Activated T-cell treated with anti-CD3 and anti-CD28 coated beads, Interleukin-2, amount 50 U/mL, for 4 hours (primary cell): ENCODE measurements at regions not wholly inside any gene's neighbourhood (a gene's known extent, or its start where the extent isn't known, plus 50 kb on each side); places are given as distances from the start of the nearest gene placed in this dataset.

Experiments
- ATAC-seq, 2 donors: fragments of 200-7000 bp; cut with Tn5 transposase; one replicate each; pipeline ENCODE4 v1.10.0; 2021
- DNase-seq: peaks from one replicate; pipeline ENCODE4 v3.0.0-alpha.2; 2020
- H3K27me3 Mint-ChIP-seq: one replicate; pipeline ENCODE4 v1.8.0; 2021; ENCODE audit warnings: low read depth, mixed read lengths
- H3K36me3 Mint-ChIP-seq: one replicate; pipeline ENCODE4 v1.8.0; 2022; ENCODE audit warnings: mixed read lengths; ENCODE audit not compliant: insufficient read depth
- H3K4me1 Mint-ChIP-seq: one replicate; pipeline ENCODE4 v1.8.0; 2021; ENCODE audit warnings: low read depth, mixed read lengths
- H3K4me3 Mint-ChIP-seq: one replicate; pipeline ENCODE4 v1.8.0; 2021; ENCODE audit warnings: mild to moderate bottlenecking, moderate library complexity, mixed read lengths
- H3K9me3 Mint-ChIP-seq: one replicate; pipeline ENCODE4 v1.8.0; 2021; ENCODE audit warnings: mixed read lengths

DNA sequence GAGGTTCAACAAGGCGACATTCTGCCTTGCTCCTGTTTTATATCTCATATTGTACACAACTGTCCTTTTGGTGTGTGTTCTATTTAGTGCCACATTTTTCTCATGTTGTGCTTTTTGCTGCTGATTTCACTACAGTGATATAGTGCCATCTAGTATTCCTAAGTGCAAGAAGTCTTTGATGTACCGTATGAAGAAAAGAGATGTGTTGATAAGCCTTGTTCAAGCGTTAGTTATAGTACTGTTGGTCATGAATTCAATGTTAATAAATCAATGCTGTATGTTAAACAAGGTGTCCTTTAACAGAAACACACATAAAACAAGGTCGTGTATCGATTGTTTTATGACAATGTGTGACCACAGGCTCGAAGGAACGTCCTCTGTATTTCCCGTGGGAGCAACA lies 939.4 kb downstream of the GATA3 start:
- DNase-seq (no peak), ATAC-seq (no peak)
- Mint-ChIP-seq H3K4me1 (peaks cover 32% of the 10 kb centered on the region), H3K4me3 (no peak overlapping the region), H3K9me3 (no peaks in the 10 kb centered on the region), H3K27me3 (peaks cover 2% of the 10 kb centered on the region), H3K36me3 (no peaks in the 10 kb centered on the region)

- ATAC-seq (no peak), DNase-seq (no peak)
- Mint-ChIP-seq H3K27me3 (peaks cover 2% of the 10 kb centered on the region), H3K9me3 (no peaks in the 10 kb centered on the region), H3K4me1 (peaks cover 12% of the 10 kb centered on the region), H3K4me3 (no peak overlapping the region), H3K36me3 (no peaks in the 10 kb centered on the region)
These were observed 944.3 kb downstream of the GATA3 start for GRCh38 chr10:8998751-8999150.

- H3K27me3 Mint-ChIP-seq, result peaks cover 2% of the 10 kb centered on the region
- no peak overlapping the region for H3K4me3 Mint-ChIP-seq
- peaks cover 18% of the 10 kb centered on the region for H3K4me1 Mint-ChIP-seq
- H3K9me3 Mint-ChIP-seq, result no peaks in the 10 kb centered on the region
- no peaks in the 10 kb centered on the region for H3K36me3 Mint-ChIP-seq
- DNase-seq (no peak), ATAC-seq (peak; percentile 32 to 55)
These were observed 948.6 kb downstream of the GATA3 start for GRCh38 chr10:9003122-9003521.

DNA sequence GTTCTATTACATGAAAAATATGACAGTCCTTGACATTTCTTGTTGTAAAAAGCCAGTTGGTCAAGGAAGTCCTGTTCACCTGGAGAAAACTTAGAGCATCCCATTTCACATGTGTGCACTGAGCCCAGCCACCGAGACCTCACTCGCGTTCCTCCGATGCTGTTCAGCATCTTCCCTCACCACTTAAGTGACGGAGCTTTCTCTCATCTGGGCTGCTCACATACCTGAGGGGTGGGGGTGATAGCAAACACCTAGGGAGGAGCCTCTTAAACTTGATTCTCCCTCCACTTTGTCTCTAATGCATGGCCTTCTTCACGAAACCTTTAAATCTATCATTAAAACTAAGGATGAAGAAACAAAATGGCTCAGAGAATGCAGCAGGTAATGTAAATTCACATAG lies 950.2 kb downstream of the GATA3 start:
- ATAC-seq (no peak), DNase-seq (no peak)
- peak overlapping the region; percentile 9 for H3K4me3 Mint-ChIP-seq
- H3K4me1 Mint-ChIP-seq, result peaks cover 31% of the 10 kb centered on the region
- no peaks in the 10 kb centered on the region for H3K36me3 Mint-ChIP-seq
- H3K9me3 Mint-ChIP-seq, result no peaks in the 10 kb centered on the region
- H3K27me3 Mint-ChIP-seq, result no peaks in the 10 kb centered on the region

DNA sequence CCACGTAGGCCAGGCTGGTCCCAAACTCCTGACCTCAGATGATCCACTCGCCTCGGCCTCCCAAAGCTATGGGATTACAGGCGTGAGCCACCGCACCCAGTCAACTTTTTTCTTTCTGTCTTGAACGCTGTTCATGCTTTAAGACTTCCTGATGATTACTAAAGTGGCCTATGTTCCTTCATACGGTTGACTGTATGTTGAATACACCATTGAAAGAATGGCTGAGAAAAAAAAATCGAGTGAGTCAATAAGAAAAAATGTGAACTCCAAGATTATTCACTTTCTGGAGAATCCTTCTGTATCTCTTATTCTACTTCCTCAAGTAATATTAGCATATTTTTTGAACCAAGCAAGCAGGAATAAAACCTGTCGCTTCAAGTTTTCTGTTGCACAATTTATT lies 955.0 kb downstream of the GATA3 start:
- ATAC-seq (peak; percentile 8 to 42), DNase-seq (no peak)
- Mint-ChIP-seq H3K27me3 (no peaks in the 10 kb centered on the region), H3K9me3 (no peaks in the 10 kb centered on the region), H3K4me1 (peaks cover 40% of the 10 kb centered on the region), H3K4me3 (no peak overlapping the region), H3K36me3 (no peaks in the 10 kb centered on the region)

GRCh38 chr10:9010093-9010492 lies 955.6 kb downstream of the GATA3 start:
- Mint-ChIP-seq H3K9me3 (no peaks in the 10 kb centered on the region), H3K4me1 (peaks cover 41% of the 10 kb centered on the region), H3K36me3 (no peaks in the 10 kb centered on the region), H3K27me3 (no peaks in the 10 kb centered on the region), H3K4me3 (no peak overlapping the region)
- peak; percentile 6 for DNase-seq
- ATAC-seq, result peak; percentile 59 to 63

DNA sequence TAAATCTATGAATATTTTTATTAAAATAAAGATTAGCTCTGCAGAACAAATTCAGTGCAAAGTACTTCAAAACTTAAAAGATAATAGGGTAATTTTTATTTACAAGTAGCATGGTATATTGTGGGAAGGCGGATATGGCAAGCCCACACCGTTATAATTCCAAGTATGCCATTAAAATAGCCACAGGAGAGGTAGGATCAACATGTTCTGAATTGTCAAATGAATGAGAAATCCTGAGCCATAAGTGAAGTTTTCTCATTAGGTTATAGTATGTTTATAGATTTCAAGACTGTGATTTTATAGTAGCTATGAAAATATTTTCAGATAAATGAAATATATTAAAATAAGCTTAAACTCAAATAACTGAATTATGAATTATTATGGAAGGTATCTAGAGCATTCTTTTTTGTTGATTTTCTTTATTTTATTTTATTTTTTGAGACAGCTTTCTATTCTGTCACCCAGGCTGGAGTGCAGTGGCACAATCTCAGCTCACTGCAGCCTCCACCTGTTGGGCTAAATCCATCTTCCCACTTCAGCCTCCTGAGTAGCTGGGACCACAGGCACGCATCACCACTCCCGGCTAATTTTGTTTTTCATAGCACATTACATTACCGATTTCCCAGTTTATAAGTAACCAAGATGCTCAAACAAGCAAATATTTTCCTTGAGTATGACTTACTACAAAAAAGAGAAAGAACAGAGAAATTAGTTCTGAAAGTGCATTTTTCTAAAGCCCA lies 956.6 kb downstream of the GATA3 start:
- H3K4me1 Mint-ChIP-seq, result peaks cover 37% of the 10 kb centered on the region
- no peak for ATAC-seq
- H3K9me3 Mint-ChIP-seq, result no peaks in the 10 kb centered on the region
- DNase-seq, result no peak
- H3K27me3 Mint-ChIP-seq, result no peaks in the 10 kb centered on the region
- no peaks in the 10 kb centered on the region for H3K36me3 Mint-ChIP-seq
- peak overlapping the region; percentile 22 for H3K4me3 Mint-ChIP-seq

DNA sequence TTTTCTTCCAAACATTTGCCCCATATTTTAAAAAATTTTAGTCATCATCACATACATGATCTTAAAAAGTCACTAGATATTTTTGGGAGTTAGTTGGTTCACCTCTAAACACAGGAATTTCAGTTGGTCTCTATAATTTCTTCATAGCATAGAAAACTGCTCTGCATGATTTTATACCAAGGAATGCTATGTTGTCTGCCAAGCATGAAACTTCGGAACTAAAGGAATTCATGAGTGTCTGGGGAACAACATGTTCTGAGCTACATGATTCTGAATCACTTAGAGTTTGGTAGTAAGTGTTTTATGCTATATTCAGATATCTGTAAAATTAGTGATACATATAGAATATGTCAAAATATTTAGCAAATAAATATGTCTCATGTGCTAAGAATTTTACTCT lies 957.8 kb downstream of the GATA3 start:
- H3K4me1 Mint-ChIP-seq, result peaks cover 33% of the 10 kb centered on the region
- H3K4me3 Mint-ChIP-seq, result no peak overlapping the region
- ATAC-seq, result no peak

DNA sequence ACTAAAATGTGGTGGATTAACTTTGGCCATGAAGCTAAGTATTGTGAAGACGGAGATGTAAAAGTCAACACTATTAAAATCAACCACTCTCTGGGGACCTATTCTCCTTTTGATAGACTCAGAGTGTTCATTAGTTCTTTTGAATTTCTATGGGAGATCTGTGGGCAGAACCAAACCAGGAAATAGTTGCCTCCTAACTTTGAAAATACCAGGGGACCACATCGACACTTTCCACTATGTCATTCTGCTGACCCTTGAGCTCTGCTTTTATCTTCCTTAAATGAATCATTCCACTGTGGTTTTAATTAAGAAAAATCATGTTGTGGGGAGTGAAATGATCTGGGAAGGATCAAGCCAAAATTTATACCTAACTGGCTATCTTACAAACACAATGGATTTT lies 960.5 kb downstream of the GATA3 start:
- peaks cover 3% of the 10 kb centered on the region for H3K27me3 Mint-ChIP-seq
- DNase-seq, result no peak
- H3K36me3 Mint-ChIP-seq, result no peaks in the 10 kb centered on the region
- peak overlapping the region; percentile 48 for H3K4me3 Mint-ChIP-seq
- H3K4me1 Mint-ChIP-seq, result peaks cover 11% of the 10 kb centered on the region
- no peaks in the 10 kb centered on the region for H3K9me3 Mint-ChIP-seq
- no peak for ATAC-seq

More for the DNA sequence above, 957.8 kb downstream of the GATA3 start:
- no peaks in the 10 kb centered on the region for H3K9me3 Mint-ChIP-seq
- no peaks in the 10 kb centered on the region for H3K36me3 Mint-ChIP-seq
- H3K27me3 Mint-ChIP-seq, result peaks cover 3% of the 10 kb centered on the region
- no peak for DNase-seq

DNA sequence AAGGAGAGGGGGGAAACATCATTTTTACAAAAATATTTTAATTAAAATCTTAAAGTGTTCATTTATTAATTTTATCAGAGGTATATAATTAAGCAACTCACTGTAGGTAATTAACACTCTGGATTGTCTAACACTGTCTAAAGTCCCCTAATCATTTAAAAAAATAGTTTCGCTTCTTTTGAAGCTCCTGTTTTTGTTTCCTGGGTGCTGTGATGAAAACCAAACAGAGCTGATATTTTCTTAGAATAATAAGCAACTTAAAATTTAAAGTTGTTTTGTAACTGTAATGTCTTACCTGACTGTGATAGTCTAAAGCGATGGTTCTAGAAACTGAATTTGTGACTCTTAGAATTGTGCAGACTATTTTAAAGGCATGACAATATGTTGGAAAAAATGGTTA lies 961.0 kb downstream of the GATA3 start:
- no peak for ATAC-seq
- H3K9me3 Mint-ChIP-seq, result no peaks in the 10 kb centered on the region
- DNase-seq, result no peak
- peaks cover 3% of the 10 kb centered on the region for H3K27me3 Mint-ChIP-seq
- no peaks in the 10 kb centered on the region for H3K36me3 Mint-ChIP-seq
- H3K4me3 Mint-ChIP-seq, result peak overlapping the region; percentile 27
- H3K4me1 Mint-ChIP-seq, result peaks cover 7% of the 10 kb centered on the region

GRCh38 chr10:9016930-9017329 lies 962.4 kb downstream of the GATA3 start:
- Mint-ChIP-seq H3K4me3 (peak overlapping the region; percentile 62), H3K9me3 (no peaks in the 10 kb centered on the region), H3K27me3 (peaks cover 5% of the 10 kb centered on the region), H3K36me3 (no peaks in the 10 kb centered on the region), H3K4me1 (peaks cover 5% of the 10 kb centered on the region)
- ATAC-seq (no peak), DNase-seq (no peak)

GRCh38 chr10:9018195-9019173 lies 964.0 kb downstream of the GATA3 start:
- Mint-ChIP-seq H3K4me1 (peaks cover 8% of the 10 kb centered on the region), H3K27me3 (peaks cover 7% of the 10 kb centered on the region), H3K4me3 (peak overlapping the region; percentile 61), H3K36me3 (no peaks in the 10 kb centered on the region), H3K9me3 (no peaks in the 10 kb centered on the region)
- ATAC-seq, result peak; percentile 21 to 45
- no peak for DNase-seq

DNA sequence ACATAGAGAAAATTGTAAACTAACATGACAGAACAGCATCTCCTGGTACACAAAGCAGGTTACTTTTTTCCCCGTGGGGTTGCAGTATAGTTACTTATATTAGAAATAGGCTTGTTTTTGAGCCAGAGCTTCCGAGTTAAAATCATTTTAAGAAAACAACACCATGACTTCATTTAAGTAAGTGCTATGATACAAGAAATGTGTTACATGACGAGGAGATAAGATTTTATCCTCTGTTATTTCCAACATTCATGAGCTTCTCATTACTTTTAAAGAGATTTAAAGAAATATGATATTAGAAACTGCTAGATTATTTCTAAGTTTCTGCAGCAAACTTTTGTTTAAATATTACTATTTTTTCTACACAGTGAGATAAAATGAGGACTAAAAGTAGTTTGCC lies 968.7 kb downstream of the GATA3 start:
- Mint-ChIP-seq H3K4me1 (peaks cover 26% of the 10 kb centered on the region), H3K9me3 (no peaks in the 10 kb centered on the region), H3K4me3 (no peak overlapping the region), H3K27me3 (peaks cover 11% of the 10 kb centered on the region), H3K36me3 (no peaks in the 10 kb centered on the region)
- ATAC-seq (no peak), DNase-seq (no peak)

- no peak overlapping the region for H3K4me3 Mint-ChIP-seq
- no peaks in the 10 kb centered on the region for H3K9me3 Mint-ChIP-seq
- no peaks in the 10 kb centered on the region for H3K36me3 Mint-ChIP-seq
- DNase-seq (no peak), ATAC-seq (peak; percentile 70 to 83)
- peaks cover 26% of the 10 kb centered on the region for H3K4me1 Mint-ChIP-seq
- H3K27me3 Mint-ChIP-seq, result peaks cover 11% of the 10 kb centered on the region
These were observed 969.7 kb downstream of the GATA3 start for GRCh38 chr10:9024210-9024609.

DNA sequence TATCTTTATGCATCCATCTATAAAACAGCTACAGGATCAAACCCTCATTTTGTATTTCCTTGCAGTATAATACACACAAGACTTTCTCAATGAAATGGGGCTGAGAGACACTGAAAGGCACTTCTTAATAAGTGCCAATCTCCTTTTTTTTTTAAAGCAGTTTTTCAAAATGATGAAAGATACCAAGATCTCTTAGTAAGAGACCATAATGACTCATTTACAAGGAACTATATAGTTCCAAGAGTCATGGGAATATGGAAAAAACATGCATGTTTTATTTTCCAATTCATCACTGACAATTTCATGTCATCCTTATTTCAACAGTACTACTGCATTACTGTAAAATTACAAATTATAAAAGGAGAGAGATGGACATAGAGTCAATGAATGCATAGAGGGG lies 973.7 kb downstream of the GATA3 start:
- DNase-seq (no peak), ATAC-seq (peak; percentile 25 to 26)
- Mint-ChIP-seq H3K4me3 (no peak overlapping the region), H3K4me1 (peaks cover 23% of the 10 kb centered on the region), H3K9me3 (no peaks in the 10 kb centered on the region), H3K27me3 (peaks cover 7% of the 10 kb centered on the region), H3K36me3 (no peaks in the 10 kb centered on the region)
